ENCODE measurements at regions not wholly inside any gene's neighbourhood (a gene's known extent, or its start where the extent isn't known, plus 50 kb on each side); places are given as distances from the start of the nearest gene placed in this dataset.
"Not testable (repeated sequence)": the region's sequence is repeated elsewhere in the genome, so short reads cannot be mapped to it uniquely, and the experiment has no call there.

DNA sequence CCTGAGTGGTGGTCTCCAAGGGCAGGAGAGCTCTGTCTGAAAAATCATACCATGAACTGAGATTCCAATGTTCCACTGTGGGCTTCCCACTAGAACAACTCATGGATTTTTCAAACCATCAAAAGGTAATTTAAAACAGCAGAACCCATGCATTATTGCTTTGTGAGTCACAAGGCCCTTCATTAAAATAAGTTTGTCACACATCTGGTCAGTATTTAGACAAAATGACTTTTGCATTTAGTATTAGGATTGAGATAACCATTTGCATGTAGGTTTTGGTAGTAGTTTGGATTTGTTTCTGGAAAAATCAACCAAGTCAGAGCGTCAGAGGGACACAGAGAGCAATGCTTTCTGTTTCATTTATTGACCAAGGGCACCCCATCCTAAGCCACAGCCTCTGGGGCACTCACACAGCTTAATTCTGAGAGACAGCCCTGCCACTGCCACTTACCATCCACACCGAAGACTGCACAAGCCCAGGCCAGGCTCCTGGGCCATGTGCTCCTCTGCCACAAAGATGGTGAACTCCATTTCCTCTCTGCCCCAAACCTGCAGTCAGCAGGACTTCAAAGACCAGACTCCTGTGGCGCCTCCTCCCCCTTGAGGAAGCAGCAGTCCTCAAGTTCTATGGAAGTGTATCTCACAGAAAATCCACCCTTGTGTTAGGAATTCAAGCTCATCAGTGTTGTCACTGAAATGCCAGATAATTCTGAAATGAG is 132.6 kb upstream of the DUSP10 start:
- no peak for DNase-seq (ENCODE audit: low read depth)

DNA sequence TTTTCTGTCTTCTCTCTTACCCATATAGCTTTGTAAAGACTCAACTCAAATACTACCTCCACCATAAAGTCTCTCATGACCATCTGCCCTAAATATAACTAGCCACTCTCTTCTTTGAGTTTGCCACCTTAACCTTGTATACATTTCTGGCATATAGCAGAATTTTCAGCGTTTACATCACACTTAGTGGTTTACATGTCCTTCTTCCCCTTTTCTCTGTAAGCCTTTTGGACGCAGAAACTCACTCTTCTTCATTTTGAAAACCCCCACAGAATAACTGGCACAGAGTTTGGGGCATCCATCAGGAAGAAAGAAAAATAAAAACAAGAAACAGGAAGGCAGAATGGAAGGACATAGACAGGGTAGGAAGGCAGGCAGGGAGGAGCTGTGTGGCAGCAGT is 131.8 kb upstream of the DUSP10 start:
- DNase-seq (ENCODE audit: low read depth), result no peak

DNA sequence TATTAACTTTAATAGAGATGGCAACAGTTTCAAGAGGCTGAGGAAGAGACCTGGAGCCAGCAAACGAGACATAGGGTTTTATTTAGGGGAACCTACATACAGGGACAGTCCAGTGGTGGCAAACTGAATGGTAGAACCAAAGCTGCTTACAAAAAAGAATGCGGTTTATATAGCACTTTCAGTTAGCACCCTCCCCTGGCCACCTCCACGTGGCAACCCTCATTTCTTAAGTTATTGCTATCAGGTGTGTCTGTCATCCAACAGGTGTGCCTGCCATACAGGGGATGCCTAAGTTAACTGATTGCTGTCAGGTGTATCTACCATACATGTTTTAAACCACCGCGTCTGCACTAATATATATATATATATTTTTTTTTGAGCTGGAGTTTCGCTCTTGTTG is 129.2 kb upstream of the DUSP10 start:
- DNase-seq (ENCODE audit: low read depth), result no peak

DNA sequence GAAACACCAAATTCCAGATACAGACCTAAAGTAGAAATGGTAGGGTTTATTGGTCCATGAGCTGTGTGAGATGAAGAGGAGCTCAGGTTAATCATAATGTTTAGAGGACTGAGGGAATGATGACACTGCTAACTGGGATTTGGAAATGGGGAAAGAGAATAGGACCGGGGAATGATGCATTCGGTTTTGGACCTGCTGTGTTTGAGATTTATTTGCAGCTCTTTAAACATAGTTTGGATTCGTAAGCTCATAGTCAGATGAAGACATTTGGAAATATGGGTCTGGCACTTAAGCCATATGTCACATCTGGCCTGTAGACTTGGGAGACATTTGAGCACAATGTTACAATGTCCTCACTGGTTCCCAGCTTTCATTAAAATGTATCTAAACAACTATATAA is 127.9 kb upstream of the DUSP10 start:
- DNase-seq (ENCODE audit: low read depth), result no peak

DNA sequence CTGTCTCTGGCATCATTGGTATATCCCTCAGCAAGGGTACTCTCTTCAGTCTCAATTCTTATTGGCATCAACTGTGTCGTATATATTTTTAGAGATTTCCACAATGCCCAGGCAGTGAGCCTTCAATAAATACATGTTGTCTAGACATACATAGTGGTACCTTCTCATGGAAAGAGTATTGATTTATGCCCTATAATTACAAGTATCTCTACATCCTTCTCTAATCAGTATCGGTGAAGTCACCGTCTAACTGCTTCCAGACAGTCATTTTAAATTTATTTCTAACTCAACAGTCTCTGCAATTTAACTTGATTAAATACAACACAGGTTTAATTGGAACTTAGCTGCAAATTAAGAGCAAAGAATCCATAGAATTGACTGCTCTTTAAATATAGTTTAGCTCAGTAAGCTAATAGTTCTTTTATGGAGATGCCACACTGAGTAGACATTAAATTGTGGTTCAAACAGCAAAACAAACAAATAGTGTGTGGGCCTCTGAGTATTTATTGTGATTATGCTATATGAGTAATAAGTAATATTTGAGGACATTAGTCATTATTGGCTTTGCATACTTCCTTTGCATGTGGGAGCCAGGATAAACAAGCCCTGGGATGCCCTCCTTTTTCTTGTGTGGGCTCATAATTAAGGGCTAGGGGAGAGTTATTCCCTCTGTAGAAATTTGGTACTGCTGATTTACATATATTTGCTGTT is 126.9 kb upstream of the DUSP10 start:
- no peak for DNase-seq (ENCODE audit: low read depth)

DNA sequence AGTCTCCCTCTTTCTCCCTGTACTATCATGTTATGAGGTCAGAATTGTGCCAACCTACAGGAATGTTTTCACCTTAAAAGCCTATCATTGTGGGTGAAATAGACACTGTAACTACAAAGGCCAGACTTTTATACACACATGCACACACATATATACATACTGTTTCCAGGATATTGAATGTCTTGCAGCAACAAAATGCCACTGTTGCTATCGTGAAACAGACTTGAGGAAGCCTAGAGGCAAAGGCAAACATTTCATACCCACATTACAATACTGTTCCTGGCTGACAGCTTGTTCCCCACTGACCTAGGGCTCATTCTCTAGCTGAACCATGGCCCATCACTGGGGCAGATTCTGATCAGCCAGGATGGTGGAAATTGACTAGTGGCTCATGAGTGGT is 125.1 kb upstream of the DUSP10 start:
- no peak for DNase-seq (ENCODE audit: low read depth)

DNA sequence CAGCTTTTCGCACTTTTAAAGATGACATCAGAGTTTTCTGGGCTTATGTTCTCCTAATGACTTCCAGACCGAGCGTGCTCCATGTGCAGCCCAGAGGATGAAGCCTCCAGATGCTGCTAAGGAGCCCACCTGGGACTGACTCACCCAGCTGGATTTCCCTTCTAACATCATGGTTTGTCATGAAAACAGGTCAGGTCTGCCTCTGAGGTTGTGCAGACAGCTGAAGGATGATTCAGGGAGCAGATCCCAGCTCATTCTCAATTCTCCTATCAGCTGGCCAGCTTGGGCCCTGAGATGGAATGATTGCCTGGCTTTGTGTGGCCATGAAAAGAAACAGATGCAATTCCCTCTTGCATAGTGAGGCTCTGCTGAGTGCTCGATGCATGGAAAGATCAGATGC is 123.9 kb upstream of the DUSP10 start:
- DNase-seq (ENCODE audit: low read depth), result no peak

DNA sequence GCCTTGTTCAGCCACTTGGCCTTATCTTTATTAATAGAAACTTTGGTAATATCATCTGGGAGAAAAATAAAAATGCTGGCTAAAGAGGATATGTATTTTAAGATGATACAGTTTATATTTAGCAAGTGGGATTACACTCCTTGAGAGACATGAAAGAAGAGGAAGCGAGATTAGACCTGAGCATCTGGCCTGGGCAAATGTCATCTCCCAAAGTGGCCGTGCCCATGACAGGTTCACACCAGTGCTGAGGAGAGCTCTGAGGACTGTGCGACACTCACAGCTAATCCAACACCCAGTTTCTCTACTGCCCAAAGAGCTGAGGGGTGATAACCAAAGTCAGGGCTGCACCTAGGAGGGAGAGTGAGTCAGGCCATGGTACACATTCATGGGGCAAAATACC is 121.7 kb upstream of the DUSP10 start:
- DNase-seq (ENCODE audit: low read depth), result no peak

DNA sequence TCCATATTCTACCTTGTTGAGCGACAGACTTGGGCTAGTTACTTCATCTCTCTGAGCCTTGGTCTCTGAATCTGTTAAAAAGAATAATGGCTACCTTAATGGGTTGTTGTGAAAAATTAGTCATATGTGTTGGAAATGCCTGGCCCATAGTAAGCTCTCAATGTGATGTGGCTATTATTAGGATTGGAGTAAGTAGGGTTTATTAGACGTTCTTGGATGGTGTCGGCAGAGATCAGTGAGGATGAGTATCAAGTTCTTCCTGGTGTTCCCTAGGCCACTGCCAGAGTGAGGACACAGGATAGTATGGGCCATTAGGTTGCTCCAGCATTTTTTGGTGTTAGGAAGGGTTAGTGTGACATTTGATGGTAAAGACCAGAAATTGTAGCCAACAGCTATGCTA is 121.1 kb upstream of the DUSP10 start:
- no peak for DNase-seq (ENCODE audit: low read depth)

DNA sequence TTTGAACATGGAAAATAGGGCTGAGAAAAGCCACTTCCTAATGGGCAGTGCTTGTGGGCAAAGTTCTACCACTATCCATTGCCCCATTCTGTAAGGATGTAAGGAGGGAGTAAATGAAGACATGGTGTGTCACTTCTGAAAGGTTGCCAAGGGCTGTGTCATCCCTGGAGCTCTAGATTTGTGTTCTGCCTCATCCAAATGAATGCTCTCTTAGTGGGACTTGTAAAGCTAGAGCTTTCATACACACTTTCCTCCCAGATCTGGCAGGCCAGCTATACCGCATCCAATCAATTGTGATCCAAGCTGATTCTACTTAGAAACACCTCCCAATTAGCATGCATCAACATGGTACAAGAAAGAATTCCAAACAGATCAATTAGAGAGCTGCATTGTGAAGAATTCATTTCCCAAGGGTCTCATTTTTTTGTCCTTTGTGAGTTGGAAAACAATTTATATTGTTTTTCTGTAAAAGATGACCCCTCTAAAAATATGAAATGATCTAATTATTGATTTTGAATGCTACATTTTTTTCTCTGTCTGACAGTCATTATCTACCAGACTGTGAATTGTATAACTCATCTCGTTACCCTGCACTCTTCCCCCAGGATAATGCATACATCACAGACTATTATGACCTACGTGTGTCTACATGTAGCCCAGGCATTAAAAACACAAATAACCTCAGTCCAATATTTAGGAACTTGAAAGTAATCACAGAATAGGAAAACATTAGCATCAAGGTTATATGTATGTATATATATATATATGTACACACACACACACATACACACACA is 117.1 kb upstream of the DUSP10 start:
- DNase-seq (ENCODE audit: low read depth), result no peak

DNA sequence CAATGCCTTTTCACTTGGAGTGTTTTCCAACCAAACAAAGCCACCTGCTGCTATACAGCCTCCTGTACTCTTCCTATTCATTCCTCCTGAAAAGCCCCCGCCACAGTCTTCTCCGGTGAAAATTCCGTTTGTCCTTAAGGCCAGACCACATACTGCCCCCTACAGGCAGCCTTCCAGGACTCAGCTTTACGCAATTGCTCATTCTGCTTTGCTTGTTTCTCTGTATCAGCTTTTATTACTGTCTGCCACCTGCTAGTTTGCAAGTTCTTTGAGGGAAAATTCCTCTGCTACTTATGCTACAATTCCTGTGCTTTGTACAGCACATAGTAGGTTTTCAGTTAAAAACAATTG is 115.2 kb upstream of the DUSP10 start:
- not testable (repeated sequence) for DNase-seq (ENCODE audit: low read depth)

DNA sequence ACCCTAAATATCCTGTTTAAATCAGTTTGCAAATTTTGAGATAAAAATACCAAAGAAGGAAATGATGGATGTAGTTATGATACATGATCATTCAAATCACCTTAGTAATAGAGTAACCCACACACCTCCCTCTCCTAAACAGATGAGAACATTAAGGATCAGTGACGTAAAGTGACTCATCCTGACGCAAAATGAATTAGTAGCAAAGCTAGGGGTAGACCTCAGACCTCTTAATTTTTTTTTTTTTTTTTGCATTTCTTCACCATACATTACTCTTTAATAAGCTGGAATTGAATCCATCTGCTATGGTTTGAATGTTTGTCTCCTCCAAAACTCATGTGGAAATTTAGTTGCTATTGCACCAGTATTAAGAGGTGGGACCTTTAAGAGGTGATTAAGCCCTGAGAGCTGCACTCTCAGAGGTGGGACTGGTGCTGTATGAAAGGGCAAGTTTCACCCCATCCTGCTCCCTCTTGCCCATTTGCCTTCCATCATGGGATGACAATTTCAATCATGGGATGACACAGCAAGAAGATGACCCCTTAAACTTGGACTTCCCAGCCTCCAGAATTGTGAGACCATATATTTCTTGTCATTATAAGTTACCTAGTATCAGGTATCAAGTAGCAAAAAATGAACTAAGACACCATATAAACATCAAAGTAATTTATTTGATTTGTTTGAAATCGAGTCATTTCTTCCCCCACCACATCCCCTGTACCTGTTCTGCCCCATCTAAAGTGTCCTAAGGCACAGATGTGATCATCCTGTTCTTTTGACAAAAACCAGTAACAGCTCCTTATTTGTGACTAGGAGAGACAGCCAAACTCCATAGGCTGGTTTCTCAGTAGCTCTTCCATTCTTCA is 114.6 kb upstream of the DUSP10 start:
- DNase-seq (ENCODE audit: low read depth), result no peak

DNA sequence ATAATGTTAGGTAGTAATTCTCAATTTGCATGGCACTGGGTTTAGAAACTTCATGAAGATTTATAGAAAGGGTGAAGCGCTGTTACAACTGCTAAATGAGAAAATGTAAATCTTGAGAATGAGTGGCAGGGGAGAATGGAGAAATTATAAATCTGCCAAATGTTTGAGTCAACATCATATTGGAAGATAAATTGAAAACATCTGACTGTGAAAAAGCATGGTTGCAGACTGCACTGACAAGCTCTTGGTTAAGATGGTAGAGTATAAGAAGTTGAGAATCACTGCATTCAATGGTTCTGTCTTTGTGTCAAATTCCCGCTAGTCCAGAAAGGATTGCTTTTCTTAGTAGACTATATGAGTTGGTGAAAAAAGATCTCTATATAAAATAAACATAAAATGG is 113.3 kb upstream of the DUSP10 start:
- no peak for DNase-seq (ENCODE audit: low read depth)

DNA sequence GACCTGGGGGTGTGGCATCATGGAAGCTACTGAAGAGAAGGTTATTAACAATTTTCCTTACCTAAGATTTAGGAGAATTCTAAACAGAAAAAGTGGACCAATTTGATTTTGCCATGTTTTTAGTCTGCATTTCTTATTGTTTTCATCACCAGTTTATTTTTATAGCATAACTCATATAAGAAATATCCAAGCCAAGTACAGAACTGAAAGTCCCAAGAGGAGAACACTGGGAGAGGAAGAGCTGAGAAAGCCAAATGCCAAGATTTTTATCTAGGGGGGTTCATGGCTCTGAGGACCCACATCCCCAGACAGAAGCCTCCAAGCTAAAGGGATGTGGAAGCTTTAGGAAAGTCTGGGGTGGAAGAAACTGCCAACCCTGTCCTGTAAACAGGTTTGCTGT is 109.4 kb upstream of the DUSP10 start:
- no peak for DNase-seq (ENCODE audit: low read depth)

DNA sequence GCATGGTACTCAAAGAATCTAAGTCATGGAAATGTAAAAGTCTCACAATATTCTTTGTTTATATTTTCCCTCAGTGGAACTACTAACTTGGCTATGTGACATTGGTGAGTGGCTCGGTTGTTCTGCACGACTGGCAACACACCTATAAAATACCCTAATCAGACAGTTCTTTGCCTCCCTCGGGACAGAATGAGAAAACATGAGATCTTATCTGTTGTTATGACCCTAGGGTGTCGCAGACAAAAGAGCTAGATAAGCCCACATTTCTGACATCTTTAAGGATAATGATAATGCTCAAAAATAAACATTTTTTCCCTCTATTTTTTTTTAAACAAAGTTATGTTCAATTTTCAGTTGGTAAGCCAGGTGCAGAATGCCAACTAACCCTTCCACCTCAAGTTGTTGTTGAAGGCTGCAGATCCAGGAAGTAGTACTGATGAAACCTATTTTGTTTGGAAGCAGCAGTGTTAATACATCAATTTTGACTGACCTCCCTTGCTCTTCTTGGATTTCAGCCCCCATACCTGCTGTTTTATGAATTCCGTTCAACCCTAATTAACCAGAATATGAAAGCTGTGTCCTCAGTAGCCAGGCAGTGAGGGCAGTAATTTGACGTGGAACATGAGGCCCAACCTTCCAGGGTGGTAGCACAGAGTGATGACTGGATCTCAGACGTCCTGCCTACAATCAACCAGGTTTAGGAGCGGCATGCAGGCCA is 108.7 kb upstream of the DUSP10 start:
- DNase-seq (ENCODE audit: low read depth), result no peak

DNA sequence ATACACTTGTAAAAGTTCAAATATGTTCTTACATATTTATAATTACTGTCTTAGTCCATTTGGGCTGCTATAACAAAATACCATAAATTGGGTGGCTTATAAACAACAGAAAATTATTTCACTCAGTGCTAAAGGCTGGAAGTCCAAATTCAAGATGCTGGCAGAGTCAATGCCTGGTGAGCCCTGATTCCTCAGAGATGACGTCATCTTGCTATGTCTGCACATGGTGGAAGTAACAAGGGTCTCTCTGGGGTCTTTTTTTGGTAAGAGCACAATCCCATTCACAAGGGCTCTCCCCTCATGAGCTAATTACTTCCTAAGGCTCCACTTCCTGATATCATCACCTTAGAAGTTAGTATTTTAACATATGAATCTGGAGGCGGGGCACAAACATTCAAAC is 108.0 kb upstream of the DUSP10 start:
- no peak for DNase-seq (ENCODE audit: low read depth)

DNA sequence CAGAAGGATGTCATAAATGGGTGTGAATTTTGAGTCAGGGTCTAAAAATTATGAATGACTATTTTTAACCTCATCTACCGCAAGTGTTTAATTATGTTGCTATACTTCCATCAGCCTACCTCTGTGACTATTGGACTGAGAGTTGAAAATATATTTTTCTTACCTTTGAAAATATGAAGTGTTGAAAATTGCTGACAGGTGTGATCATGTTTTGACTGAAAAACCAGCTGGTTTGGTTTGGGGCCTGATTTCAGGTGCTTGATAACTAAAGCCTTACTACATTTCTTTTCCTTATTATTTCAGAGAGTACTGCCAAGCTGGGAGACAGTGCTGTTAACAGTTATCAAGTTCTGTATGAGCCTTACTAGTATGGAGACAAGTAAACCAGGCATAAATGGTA is 107.2 kb upstream of the DUSP10 start:
- DNase-seq (ENCODE audit: low read depth), result no peak

DNA sequence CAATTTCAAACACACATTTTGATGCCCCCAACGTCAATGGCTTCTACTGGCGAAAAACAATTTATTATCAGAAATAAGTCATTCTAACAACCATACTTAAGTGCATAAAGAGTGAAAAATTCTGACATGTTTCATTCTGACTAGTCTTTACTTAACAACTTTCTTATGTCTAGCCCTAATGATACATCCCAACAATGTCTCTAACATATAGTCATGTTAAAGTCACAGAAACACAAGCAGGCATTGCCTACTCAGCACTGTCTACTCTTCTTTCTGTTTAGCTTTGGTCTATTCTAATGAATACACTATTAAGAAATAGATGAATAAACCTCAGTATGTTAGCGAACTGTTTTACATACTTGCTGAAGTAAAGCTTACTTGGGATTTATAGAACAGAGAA is 105.8 kb upstream of the DUSP10 start:
- DNase-seq (ENCODE audit: low read depth), result no peak

DNA sequence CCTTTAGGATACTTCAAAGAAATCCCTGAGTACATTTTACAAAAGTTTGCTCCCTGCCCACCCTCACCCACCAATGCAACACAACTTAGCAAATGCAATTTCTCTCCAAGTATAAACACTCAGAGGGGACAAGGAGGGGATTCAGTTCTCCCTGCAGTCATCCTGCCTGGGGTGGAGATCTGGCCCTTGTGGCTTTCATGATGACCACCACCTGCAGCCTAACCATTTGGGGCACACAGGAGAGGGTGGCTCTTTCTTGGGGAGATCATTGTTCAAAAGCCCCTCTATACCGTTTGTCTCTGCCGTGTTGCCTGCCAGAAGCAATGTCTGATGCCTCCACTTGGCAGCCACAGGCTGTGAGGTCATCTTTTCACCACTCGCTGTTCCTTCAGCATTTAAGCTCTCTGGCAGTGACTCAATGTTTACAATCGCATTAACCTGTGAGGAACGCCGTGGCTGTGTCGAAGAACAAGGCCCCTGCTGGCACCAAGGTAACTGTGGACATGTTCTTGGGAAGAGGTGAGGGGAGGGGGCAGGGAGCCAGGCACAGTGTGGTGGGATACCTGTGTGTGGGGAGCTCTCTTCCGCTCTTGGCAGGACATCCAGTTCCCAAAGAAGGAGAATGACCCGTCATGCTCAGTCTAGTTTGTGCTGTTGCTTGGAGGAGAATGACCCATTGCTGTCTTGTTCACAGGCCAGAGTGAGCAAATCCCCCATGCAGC is 103.9 kb upstream of the DUSP10 start:
- no peak for DNase-seq (ENCODE audit: low read depth)

DNA sequence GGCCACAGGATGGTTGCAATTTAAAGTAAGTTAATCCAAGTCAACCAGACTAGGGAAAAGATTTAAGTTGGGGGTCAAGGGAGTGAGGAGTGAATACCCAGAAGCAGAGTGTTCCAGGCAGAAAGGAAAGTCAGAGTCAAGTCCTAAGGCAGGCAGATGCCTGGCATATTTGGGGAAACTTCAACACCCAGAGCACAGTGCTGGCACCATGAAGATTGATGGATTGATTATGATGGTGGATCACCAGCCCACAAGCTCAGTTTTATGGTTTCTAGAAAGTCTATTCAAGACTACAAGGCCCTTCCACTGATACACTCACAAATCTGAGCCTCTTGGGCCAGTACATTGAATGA is 100.1 kb upstream of the DUSP10 start:
- DNase-seq (ENCODE audit: low read depth), result no peak
